Activated CD4-positive, alpha-beta memory T cell treated with anti-CD3 and anti-CD28 coated beads, Interleukin-2, amount 10 ng/mL, durations not matched to agents 7 days and 5 days (primary cell): ENCODE measurements at regions not wholly inside any gene's neighbourhood (a gene's known extent, or its start where the extent isn't known, plus 50 kb on each side); places are given as distances from the start of the nearest gene placed in this dataset.

ENCODE experiments used
- CTCF ChIA-PET: fragments of 350-600 bp; sonication (Branson Sonifier 250); formaldehyde crosslinking; loops from one replicate; lab custom pipeline; 2021; ENCODE audit warnings: antibody characterized with exemption, inconsistent platforms; lab: Charles Lee
- POLR2A ChIA-PET: fragments of 350-600 bp; sonication (Branson Sonifier 250); formaldehyde crosslinking; loops from one replicate; lab custom pipeline; 2021; ENCODE audit warnings: antibody characterized with exemption; lab: Charles Lee
- DNase-seq: peaks from one replicate; pipeline ENCODE4 v3.0.0-alpha.2; 2020
- H3K27ac Mint-ChIP-seq: one replicate; pipeline ENCODE4 v1.8.0; 2021; ENCODE audit warnings: mild to moderate bottlenecking, mixed read lengths
- H3K27me3 Mint-ChIP-seq: one replicate; pipeline ENCODE4 v1.8.0; 2021; ENCODE audit warnings: mixed read lengths
- H3K36me3 Mint-ChIP-seq: one replicate; pipeline ENCODE4 v1.8.0; 2021; ENCODE audit warnings: low read depth, mixed read lengths
- H3K4me1 Mint-ChIP-seq: one replicate; pipeline ENCODE4 v1.8.0; 2021; ENCODE audit warnings: mixed read lengths
- H3K4me3 Mint-ChIP-seq: one replicate; pipeline ENCODE4 v1.8.0; 2021; ENCODE audit warnings: mild to moderate bottlenecking, mixed read lengths
- H3K9me3 Mint-ChIP-seq: one replicate; pipeline ENCODE4 v1.8.0; 2021; ENCODE audit warnings: mixed read lengths

GRCh38 chr4:106691749-106692148 is 323.2 kb upstream of the GIMD1 start:
- POLR2A ChIA-PET: no interaction called here

GRCh38 chr4:106690487-106690886 is 321.9 kb upstream of the GIMD1 start:
- POLR2A ChIA-PET: no interaction called here

More at GRCh38 chr4:106691749-106692148, 323.2 kb upstream of the GIMD1 start:
- no peaks in the 10 kb centered on the region for H3K36me3 Mint-ChIP-seq
- no peak overlapping the region for H3K27ac Mint-ChIP-seq
- H3K4me1 Mint-ChIP-seq: peaks cover 10% of the 10 kb centered on the region
- H3K4me3 Mint-ChIP-seq: no peak overlapping the region
- DNase-seq: no peak
- peaks cover 8% of the 10 kb centered on the region for H3K9me3 Mint-ChIP-seq
- CTCF ChIA-PET: no interaction called here
- no peaks in the 10 kb centered on the region for H3K27me3 Mint-ChIP-seq

GRCh38 chr4:106687026-106687425 is 318.4 kb upstream of the GIMD1 start:
- Mint-ChIP-seq H3K27ac (no peak overlapping the region), H3K27me3 (no peaks in the 10 kb centered on the region), H3K4me3 (no peak overlapping the region), H3K36me3 (no peaks in the 10 kb centered on the region), H3K4me1 (peaks cover 6% of the 10 kb centered on the region), H3K9me3 (peaks cover 10% of the 10 kb centered on the region)
- ChIA-PET POLR2A (no interaction called here), CTCF (no interaction called here)
- DNase-seq: no peak

More at GRCh38 chr4:106690487-106690886, 321.9 kb upstream of the GIMD1 start:
- Mint-ChIP-seq H3K9me3 (peaks cover 9% of the 10 kb centered on the region), H3K4me3 (no peak overlapping the region), H3K27ac (no peak overlapping the region), H3K36me3 (no peaks in the 10 kb centered on the region), H3K4me1 (peaks cover 10% of the 10 kb centered on the region), H3K27me3 (no peaks in the 10 kb centered on the region)
- CTCF ChIA-PET: no interaction called here
- DNase-seq: no peak

DNA sequence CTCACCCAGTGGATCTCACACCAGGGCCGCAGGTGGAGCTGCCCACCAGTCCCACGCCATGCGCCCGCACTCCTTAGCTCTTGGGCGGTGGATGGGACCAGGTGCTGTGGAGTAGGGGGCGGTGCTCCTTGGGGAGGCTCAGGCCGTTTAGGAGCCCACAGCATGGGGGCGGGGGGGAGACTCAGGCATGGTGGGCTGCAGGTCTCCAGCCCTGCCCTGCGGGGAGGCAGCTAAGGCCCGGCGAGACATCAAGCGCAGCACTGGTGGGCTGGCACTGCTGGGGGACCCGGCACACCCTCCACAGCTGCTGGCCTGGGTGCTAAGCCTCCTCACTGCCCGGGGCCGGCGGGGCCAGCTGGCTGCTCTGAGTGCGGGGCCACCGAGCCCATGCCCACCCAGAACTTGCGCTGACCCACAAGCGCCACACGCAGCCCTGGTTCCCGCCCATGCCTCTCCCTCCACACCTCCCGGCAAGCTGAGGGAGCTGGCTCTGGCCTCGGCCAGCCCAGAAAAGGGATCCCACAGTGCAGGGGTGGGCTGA is 312.9 kb upstream of the GIMD1 start:
- H3K4me1 Mint-ChIP-seq: no peaks in the 10 kb centered on the region
- ChIA-PET CTCF (no interaction called here), POLR2A (no interaction called here)
- H3K4me3 Mint-ChIP-seq: no peak overlapping the region
- no peak overlapping the region for H3K27ac Mint-ChIP-seq
- H3K27me3 Mint-ChIP-seq: no peaks in the 10 kb centered on the region
- DNase-seq: no peak
- H3K9me3 Mint-ChIP-seq: peaks cover 4% of the 10 kb centered on the region
- no peaks in the 10 kb centered on the region for H3K36me3 Mint-ChIP-seq

GRCh38 chr4:106679063-106679462 is 310.5 kb upstream of the GIMD1 start:
- Mint-ChIP-seq H3K36me3 (no peaks in the 10 kb centered on the region), H3K27me3 (no peaks in the 10 kb centered on the region), H3K27ac (no peak overlapping the region), H3K4me3 (no peak overlapping the region), H3K9me3 (peaks cover 3% of the 10 kb centered on the region), H3K4me1 (no peaks in the 10 kb centered on the region)
- CTCF ChIA-PET: no interaction called here
- POLR2A ChIA-PET: no interaction called here
- DNase-seq: no peak

GRCh38 chr4:106677213-106677612 is 308.6 kb upstream of the GIMD1 start:
- Mint-ChIP-seq H3K27ac (no peak overlapping the region), H3K4me3 (no peak overlapping the region), H3K27me3 (no peaks in the 10 kb centered on the region), H3K9me3 (peaks cover 6% of the 10 kb centered on the region), H3K4me1 (no peaks in the 10 kb centered on the region), H3K36me3 (no peaks in the 10 kb centered on the region)
- no peak for DNase-seq
- ChIA-PET CTCF (no interaction called here), POLR2A (no interaction called here)

DNA sequence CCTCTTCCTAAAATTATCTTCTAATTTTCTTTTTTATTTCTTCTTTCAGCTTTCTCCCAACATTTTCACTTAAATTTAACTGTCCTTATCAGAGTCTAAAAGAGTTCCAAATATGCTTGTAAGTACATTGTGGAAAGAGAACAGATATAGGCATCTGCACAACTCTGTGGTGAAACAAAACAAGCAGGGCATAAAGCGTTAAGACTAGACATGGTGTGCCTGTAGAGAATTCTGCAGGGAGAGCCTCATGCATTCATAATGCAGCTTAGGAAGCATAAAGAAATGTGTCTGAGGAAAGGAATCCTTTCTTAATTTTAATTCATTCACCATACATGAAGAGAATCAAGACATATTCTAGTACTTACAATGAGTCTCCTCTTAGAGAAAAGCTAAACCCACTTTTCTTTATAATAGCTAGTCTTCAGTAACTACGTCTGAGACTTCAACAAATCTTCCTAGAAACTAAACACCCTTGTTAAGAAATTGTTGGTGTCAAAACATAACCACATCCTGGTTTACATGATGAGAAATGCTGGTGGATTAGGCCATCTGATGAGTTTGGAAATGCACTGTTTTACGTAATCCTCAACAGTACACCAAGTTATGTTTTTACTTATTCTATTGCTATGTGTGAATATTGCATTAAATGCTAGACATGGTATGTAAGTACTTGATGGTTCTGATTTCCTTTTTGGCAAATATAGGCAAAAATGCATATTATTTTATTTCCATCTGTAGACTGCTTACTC is 307.8 kb upstream of the GIMD1 start:
- POLR2A ChIA-PET: no interaction called here
- H3K27me3 Mint-ChIP-seq: no peaks in the 10 kb centered on the region
- no peak overlapping the region for H3K4me3 Mint-ChIP-seq
- peaks cover 3% of the 10 kb centered on the region for H3K9me3 Mint-ChIP-seq
- H3K4me1 Mint-ChIP-seq: no peaks in the 10 kb centered on the region
- H3K36me3 Mint-ChIP-seq: no peaks in the 10 kb centered on the region
- DNase-seq: no peak
- CTCF ChIA-PET: no interaction called here
- no peak overlapping the region for H3K27ac Mint-ChIP-seq

DNA sequence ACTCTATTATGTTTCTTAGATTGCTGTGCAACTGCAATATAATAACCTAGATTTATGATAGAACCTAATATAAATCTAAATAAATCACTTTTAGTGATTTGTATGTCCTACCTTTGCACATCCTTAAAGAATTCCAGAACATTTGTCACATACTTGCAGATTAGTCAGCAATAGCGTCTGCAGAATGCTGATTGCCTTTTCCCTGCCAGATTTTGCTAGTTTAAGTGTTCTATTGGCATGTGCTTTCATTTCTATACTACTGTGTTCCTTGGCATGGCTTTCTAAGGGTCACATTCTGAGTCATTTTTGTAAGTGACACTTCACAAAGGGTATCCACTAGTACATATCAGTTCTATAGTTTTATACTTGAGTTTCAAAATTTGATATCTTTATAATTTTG is 303.1 kb upstream of the GIMD1 start:
- no peaks in the 10 kb centered on the region for H3K36me3 Mint-ChIP-seq
- H3K4me1 Mint-ChIP-seq: no peaks in the 10 kb centered on the region
- no peak overlapping the region for H3K27ac Mint-ChIP-seq
- no peak for DNase-seq
- peaks cover 5% of the 10 kb centered on the region for H3K9me3 Mint-ChIP-seq
- CTCF ChIA-PET: no interaction called here
- POLR2A ChIA-PET: no interaction called here
- H3K27me3 Mint-ChIP-seq: no peaks in the 10 kb centered on the region
- H3K4me3 Mint-ChIP-seq: no peak overlapping the region

DNA sequence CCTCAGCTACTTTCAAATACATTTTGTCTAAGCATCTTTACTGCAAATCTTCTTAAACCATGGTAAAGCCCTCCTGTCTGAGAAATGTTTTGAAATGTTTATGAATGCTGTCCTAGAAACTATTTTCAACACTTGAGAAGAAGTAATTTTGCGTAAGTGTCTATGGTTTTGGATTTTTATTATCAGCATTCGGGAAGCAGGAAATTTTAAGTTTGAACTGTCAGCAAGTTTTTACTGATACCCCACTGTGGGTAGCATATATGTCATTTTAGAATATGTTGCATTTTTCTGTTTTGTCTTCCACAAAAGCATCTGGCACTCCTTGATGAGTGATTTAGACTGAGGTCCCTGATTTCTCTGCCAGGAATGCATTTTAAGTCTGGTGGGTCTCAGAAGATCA is 302.4 kb upstream of the GIMD1 start:
- Mint-ChIP-seq H3K27me3 (no peaks in the 10 kb centered on the region), H3K27ac (no peak overlapping the region), H3K9me3 (peaks cover 5% of the 10 kb centered on the region), H3K36me3 (no peaks in the 10 kb centered on the region), H3K4me1 (no peaks in the 10 kb centered on the region), H3K4me3 (no peak overlapping the region)
- no peak for DNase-seq
- ChIA-PET POLR2A (no interaction called here), CTCF (no interaction called here)

GRCh38 chr4:106659371-106659770 is 290.8 kb upstream of the GIMD1 start:
- no peaks in the 10 kb centered on the region for H3K27me3 Mint-ChIP-seq
- POLR2A ChIA-PET: no interaction called here
- DNase-seq: no peak
- H3K4me3 Mint-ChIP-seq: no peak overlapping the region
- H3K9me3 Mint-ChIP-seq: no peaks in the 10 kb centered on the region
- H3K36me3 Mint-ChIP-seq: no peaks in the 10 kb centered on the region
- no peak overlapping the region for H3K27ac Mint-ChIP-seq
- no peaks in the 10 kb centered on the region for H3K4me1 Mint-ChIP-seq
- CTCF ChIA-PET: no interaction called here

DNA sequence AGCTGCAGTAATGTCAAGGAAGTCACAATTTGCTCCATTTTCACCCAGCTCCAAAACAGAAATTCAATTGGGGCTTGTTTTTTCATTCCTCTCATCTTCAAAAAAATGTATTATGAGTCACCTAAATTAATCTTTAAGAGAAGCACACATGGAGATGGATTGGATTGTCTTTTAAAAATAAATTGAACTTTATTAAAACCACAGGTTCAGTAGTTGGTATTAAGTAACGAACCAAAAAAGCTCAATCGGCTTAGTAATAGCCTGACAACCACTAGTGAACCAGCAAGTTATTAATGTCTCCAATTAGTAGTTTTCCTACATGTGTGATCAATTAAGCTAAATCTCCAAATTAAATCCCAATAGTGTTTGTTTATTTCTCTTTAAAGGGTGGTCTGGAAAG is 283.5 kb upstream of the GIMD1 start:
- no peak for DNase-seq
- H3K27me3 Mint-ChIP-seq: no peaks in the 10 kb centered on the region
- H3K4me1 Mint-ChIP-seq: no peaks in the 10 kb centered on the region
- no peak overlapping the region for H3K4me3 Mint-ChIP-seq
- H3K9me3 Mint-ChIP-seq: peaks cover 2% of the 10 kb centered on the region
- H3K27ac Mint-ChIP-seq: no peak overlapping the region
- no peaks in the 10 kb centered on the region for H3K36me3 Mint-ChIP-seq
- CTCF ChIA-PET: no interaction called here
- POLR2A ChIA-PET: no interaction called here

- Mint-ChIP-seq H3K4me1 (no peaks in the 10 kb centered on the region), H3K36me3 (no peaks in the 10 kb centered on the region), H3K4me3 (no peak overlapping the region), H3K27me3 (no peaks in the 10 kb centered on the region), H3K27ac (no peak overlapping the region), H3K9me3 (peaks cover 2% of the 10 kb centered on the region)
- ChIA-PET POLR2A (no interaction called here), CTCF (no interaction called here)
- DNase-seq: no peak
Observed at GRCh38 chr4:106650701-106651100, 282.1 kb upstream of the GIMD1 start.

- Mint-ChIP-seq H3K9me3 (no peaks in the 10 kb centered on the region), H3K27ac (no peak overlapping the region), H3K4me1 (no peaks in the 10 kb centered on the region), H3K27me3 (no peaks in the 10 kb centered on the region), H3K4me3 (no peak overlapping the region), H3K36me3 (no peaks in the 10 kb centered on the region)
- ChIA-PET CTCF (no interaction called here), POLR2A (no interaction called here)
- no peak for DNase-seq
Observed at GRCh38 chr4:106647451-106647850, 278.9 kb upstream of the GIMD1 start.

DNA sequence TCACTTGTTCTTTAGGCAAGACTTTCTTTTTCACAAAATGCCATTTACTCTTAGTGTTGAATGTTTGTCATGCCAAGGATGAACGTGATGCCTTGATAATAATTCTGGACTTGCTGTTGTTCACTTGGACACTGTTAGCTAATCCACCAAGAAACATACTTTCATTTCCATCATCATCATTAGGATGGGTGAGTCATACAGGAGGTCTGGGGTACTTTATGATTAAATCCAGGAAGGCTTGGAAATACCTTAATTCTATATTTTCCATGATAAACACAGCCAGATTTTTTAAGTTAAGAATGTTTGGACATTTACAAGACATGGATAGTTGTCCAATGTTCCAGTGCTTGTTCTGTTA is 260.7 kb upstream of the GIMD1 start:
- ChIA-PET CTCF (no interaction called here), POLR2A (no interaction called here)
- H3K27me3 Mint-ChIP-seq: no peaks in the 10 kb centered on the region
- no peaks in the 10 kb centered on the region for H3K36me3 Mint-ChIP-seq
- DNase-seq: no peak
- H3K9me3 Mint-ChIP-seq: no peaks in the 10 kb centered on the region
- H3K4me3 Mint-ChIP-seq: no peak overlapping the region
- no peaks in the 10 kb centered on the region for H3K4me1 Mint-ChIP-seq
- no peak overlapping the region for H3K27ac Mint-ChIP-seq
